CD4-positive, alpha-beta T cell (primary cell): ENCODE measurements at regions not wholly inside any gene's neighbourhood (a gene's known extent, or its start where the extent isn't known, plus 50 kb on each side); places are given as distances from the start of the nearest gene placed in this dataset.

Source experiments
- ATAC-seq: fragments of 200-7000 bp; cut with Tn5 transposase; one replicate; pipeline ENCODE4 v1.10.0; 2022; ENCODE audit warnings: mild to moderate bottlenecking; ENCODE audit not compliant: poor library complexity
- CTCF ChIA-PET: fragments of 350-600 bp; sonication (Branson Sonifier 250); formaldehyde crosslinking; loops from one replicate; lab custom pipeline; 2021; ENCODE audit warnings: antibody characterized with exemption, inconsistent platforms; lab: Charles Lee
- POLR2A ChIA-PET: fragments of 350-600 bp; sonication (Branson Sonifier 250); formaldehyde crosslinking; loops from one replicate; lab custom pipeline; 2021; ENCODE audit warnings: antibody characterized with exemption, inconsistent platforms; lab: Charles Lee
- DNase-seq, 14 experiments: peaks; one replicate each; pipeline ENCODE4 v3.0.0-alpha.2; 2013 to 2020; ENCODE audit warnings: mixed read lengths in 2 of 14
- H3K27ac ChIP-seq, 2 donors: one replicate each; pipeline versions ENCODE4 v1.5.1 to v1.7.0; 2013; ENCODE audit warnings: low read length in 2 of 2, low read depth in 1 of 2, mild to moderate bottlenecking in 1 of 2
- H3K27me3 ChIP-seq, 2 experiments: 1 replicate in 1 of 2; 2 replicates in 1 of 2; pipeline versions ENCODE4 v1.6.1 to v1.7.0; 2013; ENCODE audit warnings: low read length in 2 of 2, control low read depth in 1 of 2, mild to moderate bottlenecking in 1 of 2, moderate library complexity in 1 of 2; ENCODE audit not compliant: insufficient read depth in 2 of 2, control insufficient read depth in 1 of 2
- H3K36me3 ChIP-seq: one replicate; pipeline ENCODE4 v1.6.1; 2013; ENCODE audit warnings: low read length, control low read depth; ENCODE audit not compliant: insufficient read depth
- H3K4me1 ChIP-seq: one replicate; pipeline ENCODE4 v1.6.1; 2013; ENCODE audit warnings: low read length, control low read depth; ENCODE audit not compliant: insufficient read depth
- H3K4me3 ChIP-seq: one replicate; pipeline ENCODE4 v1.5.1; 2013; ENCODE audit warnings: mild to moderate bottlenecking, low read length, moderate library complexity
- H3K9me3 ChIP-seq, 2 experiments: 1 replicate in 1 of 2; 2 replicates in 1 of 2; pipeline versions ENCODE4 v1.6.1 to v1.7.0; 2013; ENCODE audit warnings: low read length in 2 of 2, mild to moderate bottlenecking in 2 of 2, control low read depth in 1 of 2, moderate library complexity in 1 of 2; ENCODE audit not compliant: control insufficient read depth in 1 of 2, insufficient read depth in 1 of 2
- H3K27ac Mint-ChIP-seq: one replicate; pipeline ENCODE4 v1.8.0; 2020; ENCODE audit warnings: mixed read lengths
- H3K27me3 Mint-ChIP-seq: one replicate; pipeline ENCODE4 v1.8.0; 2021; ENCODE audit warnings: mixed read lengths
- H3K36me3 Mint-ChIP-seq: one replicate; pipeline ENCODE4 v1.8.0; 2021; ENCODE audit warnings: low read depth, mixed read lengths
- H3K4me1 Mint-ChIP-seq: one replicate; pipeline ENCODE4 v1.8.0; 2021; ENCODE audit warnings: low read depth, mixed read lengths
- H3K4me3 Mint-ChIP-seq: one replicate; pipeline ENCODE4 v1.8.0; 2020; ENCODE audit warnings: mild to moderate bottlenecking, mixed read lengths
- H3K9me3 Mint-ChIP-seq: one replicate; pipeline ENCODE4 v1.8.0; 2020; ENCODE audit warnings: mixed read lengths
- intact Hi-C, 2 experiments: fragments of 100-400 bp; cut with DNase I in 1 of 2; cut with micrococcal nuclease in 1 of 2; formaldehyde crosslinking; loops; one replicate each; pipeline versions ENCODE4 v1.15.1 to v1.9.0; 2023 to 2025; cut with DNase I, micrococcal nuclease
- TF ChIP-seq, protein P1 (sequence below): fragments of 200-600 bp; IDR thresholded peaks from one replicate; pipeline ENCODE4 v1.8.0; 2022; ENCODE audit warnings: antibody characterized with exemption, mild to moderate bottlenecking

DNA sequence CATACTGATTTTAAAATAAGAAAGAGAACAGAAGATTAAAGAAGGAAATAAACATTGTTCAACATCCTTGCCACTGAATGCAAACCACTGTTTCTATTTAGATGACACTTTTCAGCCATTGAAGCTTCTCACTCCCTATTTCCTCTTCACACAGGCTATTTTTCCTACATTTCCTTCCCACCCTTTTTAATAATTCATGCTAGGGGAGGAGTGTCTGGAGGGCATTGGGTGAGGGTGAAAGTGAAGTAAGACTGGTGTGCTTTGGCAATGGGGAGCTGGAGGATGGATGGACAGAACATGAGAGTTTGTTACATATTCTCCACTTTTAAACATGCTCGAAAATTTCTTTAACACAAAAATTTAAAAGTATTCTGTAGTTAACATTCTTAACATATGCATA is 168.8 kb upstream of the GLI3 start:
- no peaks in the 10 kb centered on the region for H3K27me3 ChIP-seq
- no peaks in the 10 kb centered on the region for H3K4me1 Mint-ChIP-seq
- ChIA-PET CTCF (no interaction called here), POLR2A (no interaction called here)
- H3K9me3 Mint-ChIP-seq, result no peaks in the 10 kb centered on the region
- ATAC-seq, result no peak
- no peak overlapping the region for H3K4me3 Mint-ChIP-seq
- H3K4me3 ChIP-seq, result no peak overlapping the region
- TF ChIP-seq, protein P1, sequence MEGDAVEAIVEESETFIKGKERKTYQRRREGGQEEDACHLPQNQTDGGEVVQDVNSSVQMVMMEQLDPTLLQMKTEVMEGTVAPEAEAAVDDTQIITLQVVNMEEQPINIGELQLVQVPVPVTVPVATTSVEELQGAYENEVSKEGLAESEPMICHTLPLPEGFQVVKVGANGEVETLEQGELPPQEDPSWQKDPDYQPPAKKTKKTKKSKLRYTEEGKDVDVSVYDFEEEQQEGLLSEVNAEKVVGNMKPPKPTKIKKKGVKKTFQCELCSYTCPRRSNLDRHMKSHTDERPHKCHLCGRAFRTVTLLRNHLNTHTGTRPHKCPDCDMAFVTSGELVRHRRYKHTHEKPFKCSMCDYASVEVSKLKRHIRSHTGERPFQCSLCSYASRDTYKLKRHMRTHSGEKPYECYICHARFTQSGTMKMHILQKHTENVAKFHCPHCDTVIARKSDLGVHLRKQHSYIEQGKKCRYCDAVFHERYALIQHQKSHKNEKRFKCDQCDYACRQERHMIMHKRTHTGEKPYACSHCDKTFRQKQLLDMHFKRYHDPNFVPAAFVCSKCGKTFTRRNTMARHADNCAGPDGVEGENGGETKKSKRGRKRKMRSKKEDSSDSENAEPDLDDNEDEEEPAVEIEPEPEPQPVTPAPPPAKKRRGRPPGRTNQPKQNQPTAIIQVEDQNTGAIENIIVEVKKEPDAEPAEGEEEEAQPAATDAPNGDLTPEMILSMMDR, result no peak
- no peak overlapping the region for H3K27ac ChIP-seq
- H3K36me3 ChIP-seq, result no peaks in the 10 kb centered on the region
- no peaks in the 10 kb centered on the region for H3K36me3 Mint-ChIP-seq
- no peaks in the 10 kb centered on the region for H3K4me1 ChIP-seq
- no peak overlapping the region for H3K27ac Mint-ChIP-seq
- no peak for DNase-seq
- intact Hi-C loops, result no loop called here
- H3K27me3 Mint-ChIP-seq, result no peaks in the 10 kb centered on the region
- peaks cover 0 to 4% of the 10 kb centered on the region in 2 experiments for H3K9me3 ChIP-seq

DNA sequence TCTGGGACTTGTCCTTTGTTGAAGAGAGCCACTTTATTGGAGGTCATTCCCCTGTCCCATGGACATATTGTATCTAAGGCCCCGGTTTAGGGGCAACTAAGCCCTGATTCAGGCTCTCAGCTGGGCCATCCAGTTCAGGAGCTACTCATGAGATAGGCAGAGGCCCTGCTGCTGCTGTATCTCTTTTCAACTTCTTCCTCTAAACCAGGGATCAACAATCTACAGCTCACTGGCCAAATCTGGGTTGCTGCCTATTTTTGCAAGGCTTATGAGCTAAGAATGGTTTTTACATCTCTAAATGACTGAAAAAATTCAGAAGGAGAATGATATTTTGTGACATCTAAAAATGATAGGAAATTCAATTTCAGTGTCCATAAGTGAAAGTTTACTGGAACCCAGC is 166.8 kb upstream of the GLI3 start:
- H3K36me3 Mint-ChIP-seq, result no peaks in the 10 kb centered on the region
- H3K9me3 Mint-ChIP-seq, result no peaks in the 10 kb centered on the region
- no peak overlapping the region for H3K27ac ChIP-seq
- no peak overlapping the region for H3K4me3 Mint-ChIP-seq
- ATAC-seq (no peak), DNase-seq (no peak)
- intact Hi-C loops, result no loop called here
- no peaks in the 10 kb centered on the region for H3K27me3 Mint-ChIP-seq
- H3K4me1 Mint-ChIP-seq, result no peaks in the 10 kb centered on the region
- H3K36me3 ChIP-seq, result no peaks in the 10 kb centered on the region
- no peaks in the 10 kb centered on the region for H3K4me1 ChIP-seq
- ChIA-PET POLR2A (no interaction called here), CTCF (no interaction called here)
- no peak overlapping the region for H3K27ac Mint-ChIP-seq
- H3K9me3 ChIP-seq, result peaks cover 0 to 4% of the 10 kb centered on the region in 2 experiments
- no peak overlapping the region for H3K4me3 ChIP-seq
- TF ChIP-seq, protein P1, result no peak
- no peaks in the 10 kb centered on the region for H3K27me3 ChIP-seq

DNA sequence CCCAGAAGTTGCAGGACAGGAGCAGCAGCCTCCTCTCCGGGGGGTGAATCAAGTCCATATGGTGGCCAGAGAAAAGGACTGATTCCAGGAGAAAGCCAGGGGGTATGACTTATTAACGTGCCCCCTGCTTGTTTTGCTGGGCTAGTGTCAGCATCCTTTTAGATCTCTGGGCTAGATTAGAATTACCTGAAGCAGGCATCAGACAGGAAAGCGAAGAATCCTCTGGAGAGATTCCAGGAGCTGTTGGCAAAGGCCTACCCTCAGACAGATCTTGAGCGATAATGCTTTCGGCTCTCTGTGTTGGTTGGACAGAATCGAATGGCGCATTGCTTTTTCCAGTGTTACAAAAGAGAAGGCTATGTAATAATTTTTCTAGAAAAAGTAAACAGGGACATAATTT is 164.0 kb upstream of the GLI3 start:
- Mint-ChIP-seq H3K4me3 (no peak overlapping the region), H3K9me3 (no peaks in the 10 kb centered on the region), H3K27me3 (no peaks in the 10 kb centered on the region), H3K27ac (no peak overlapping the region), H3K4me1 (no peaks in the 10 kb centered on the region), H3K36me3 (no peaks in the 10 kb centered on the region)
- H3K27me3 ChIP-seq, result no peaks in the 10 kb centered on the region
- TF ChIP-seq, protein P1, result no peak
- ChIA-PET CTCF (no interaction called here), POLR2A (no interaction called here)
- H3K9me3 ChIP-seq, result no peaks in the 10 kb centered on the region
- DNase-seq, result no peak
- no peaks in the 10 kb centered on the region for H3K36me3 ChIP-seq
- no peaks in the 10 kb centered on the region for H3K4me1 ChIP-seq
- H3K27ac ChIP-seq, result no peak overlapping the region
- H3K4me3 ChIP-seq, result no peak overlapping the region
- ATAC-seq, result no peak
- intact Hi-C loops, result no loop called here
